GM03348 (cell line): ENCODE measurements at regions not wholly inside any gene's neighbourhood (a gene's known extent, or its start where the extent isn't known, plus 50 kb on each side); places are given as distances from the start of the nearest gene placed in this dataset.
A peak's percentile ranks its signal among the peaks of the same experiment; 100 is the strongest.
"Not testable (repeated sequence)": the region's sequence is repeated elsewhere in the genome, so short reads cannot be mapped to it uniquely, and the experiment has no call there.

ENCODE experiments used
- DNase-seq: peaks from one replicate; pipeline ENCODE4 v3.0.0; 2012; ENCODE audit warnings: low spot score

- no peak for DNase-seq
These were observed 145.6 kb upstream of the ABI3BP start for GRCh38 chr3:101138817-101139216.

GRCh38 chr3:101134331-101134730, 141.1 kb upstream of the ABI3BP start:
- DNase-seq, result no peak

- DNase-seq, result peak; percentile 11
These were observed 140.4 kb upstream of the ABI3BP start for GRCh38 chr3:101133652-101134051.

GRCh38 chr3:101133197-101133596, 140.0 kb upstream of the ABI3BP start:
- not testable (repeated sequence) for DNase-seq

GRCh38 chr3:101131767-101132166, 138.5 kb upstream of the ABI3BP start:
- no peak for DNase-seq

- DNase-seq, result no peak
These were observed 135.6 kb upstream of the ABI3BP start for GRCh38 chr3:101128786-101129185.

GRCh38 chr3:101128001-101128400, 134.8 kb upstream of the ABI3BP start:
- DNase-seq, result no peak

- no peak for DNase-seq
These were observed 130.9 kb upstream of the ABI3BP start for GRCh38 chr3:101124125-101124524.

GRCh38 chr3:101123081-101123480, 129.9 kb upstream of the ABI3BP start:
- DNase-seq, result no peak

GRCh38 chr3:101122681-101123080, 129.5 kb upstream of the ABI3BP start:
- DNase-seq, result no peak

GRCh38 chr3:101120039-101120438, 126.8 kb upstream of the ABI3BP start:
- no peak for DNase-seq

- DNase-seq, result peak; percentile 31
These were observed 126.3 kb upstream of the ABI3BP start for GRCh38 chr3:101119535-101119934.

- DNase-seq, result peak; percentile 11
These were observed 124.8 kb upstream of the ABI3BP start for GRCh38 chr3:101117980-101118379.

GRCh38 chr3:101117465-101117864, 124.2 kb upstream of the ABI3BP start:
- no peak for DNase-seq

GRCh38 chr3:101110295-101110694, 117.1 kb upstream of the ABI3BP start:
- DNase-seq, result not testable (repeated sequence)

GRCh38 chr3:101104321-101104720, 111.1 kb upstream of the ABI3BP start:
- DNase-seq, result no peak

GRCh38 chr3:101102678-101103296, 109.6 kb upstream of the ABI3BP start:
- no peak for DNase-seq

- DNase-seq, result no peak
These were observed 107.3 kb upstream of the ABI3BP start for GRCh38 chr3:101100361-101101009.

- no peak for DNase-seq
These were observed 106.6 kb upstream of the ABI3BP start for GRCh38 chr3:101099791-101100190.

- no peak for DNase-seq
These were observed 103.2 kb upstream of the ABI3BP start for GRCh38 chr3:101096444-101096843.

- DNase-seq, result peak; percentile 11
These were observed 102.6 kb upstream of the ABI3BP start for GRCh38 chr3:101095693-101096430.

GRCh38 chr3:101091489-101091888, 98.3 kb upstream of the ABI3BP start:
- no peak for DNase-seq

GRCh38 chr3:101085752-101086151, 92.5 kb upstream of the ABI3BP start:
- DNase-seq, result no peak
